ENCODE measurements at regions not wholly inside any gene's neighbourhood (a gene's known extent, or its start where the extent isn't known, plus 50 kb on each side); places are given as distances from the start of the nearest gene placed in this dataset.
A peak's percentile ranks its signal among the peaks of the same experiment; 100 is the strongest.

DNA sequence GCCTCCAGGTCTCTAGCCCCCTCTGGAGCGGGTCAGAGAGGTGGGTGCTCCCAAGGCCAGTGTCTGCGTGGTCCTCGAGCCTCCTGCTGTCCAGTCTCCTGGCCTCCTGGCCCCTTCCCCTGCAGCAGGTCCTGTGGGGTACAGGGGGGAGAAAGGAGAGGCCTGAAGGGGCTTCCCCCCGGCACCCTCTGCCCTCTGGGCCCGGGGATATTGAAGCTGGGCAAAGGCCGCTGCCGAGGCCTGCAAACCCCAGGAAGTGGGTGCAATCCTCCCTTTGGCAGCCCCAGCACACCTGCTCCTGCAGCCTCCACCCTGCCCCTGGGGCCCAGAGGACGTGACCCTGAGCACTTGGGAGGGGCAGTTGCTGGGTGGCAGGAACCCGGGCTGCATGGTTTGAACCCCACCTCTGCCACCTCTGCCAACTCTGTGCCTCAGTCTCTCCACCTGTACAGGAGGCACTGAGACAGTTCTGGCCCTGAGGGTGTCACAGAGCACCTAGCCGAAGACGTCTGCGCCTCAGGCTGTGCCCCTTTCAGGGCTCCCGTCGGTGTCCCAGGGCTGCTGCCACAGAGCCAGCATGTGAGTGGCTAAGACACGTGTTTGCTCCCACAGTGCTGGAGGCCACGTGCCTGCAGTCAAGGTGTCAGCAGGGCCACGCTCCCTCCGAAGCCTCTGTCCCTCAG, 59.1 kb upstream of the INPP5A start:
- Mint-ChIP-seq H3K27me3 (peaks cover 0 to 17% (median 4%) of the 10 kb centered on the region in 5 donors), H3K9me3 (no peaks in the 10 kb centered on the region), H3K4me3 (no peak overlapping the region), H3K36me3 (no peaks in the 10 kb centered on the region), H3K4me1 (peaks cover 0 to 5% (median 0%) of the 10 kb centered on the region in 4 donors), H3K27ac (no peak overlapping the region)
- POLR2A ChIA-PET = no interaction called here
- DNase-seq (peak in 2 of 10 donors; percentile 0 to 35), ATAC-seq (no peak)

- H3K27ac Mint-ChIP-seq = no peak overlapping the region
- peaks cover 0 to 5% (median 0%) of the 10 kb centered on the region in 4 donors for H3K4me1 Mint-ChIP-seq
- ATAC-seq = no peak
- POLR2A ChIA-PET = no interaction called here
- no peak overlapping the region for H3K4me3 Mint-ChIP-seq
- no peaks in the 10 kb centered on the region for H3K9me3 Mint-ChIP-seq
- DNase-seq = peak in 1 of 10 donors; percentile 10
- no peaks in the 10 kb centered on the region for H3K36me3 Mint-ChIP-seq
- H3K27me3 Mint-ChIP-seq = peaks cover 0 to 14% (median 4%) of the 10 kb centered on the region in 5 donors
These were observed 58.5 kb upstream of the INPP5A start for GRCh38 chr10:132479024-132479602.

GRCh38 chr10:132479603-132480221, 57.9 kb upstream of the INPP5A start:
- no peaks in the 10 kb centered on the region for H3K9me3 Mint-ChIP-seq
- no peaks in the 10 kb centered on the region for H3K36me3 Mint-ChIP-seq
- H3K4me1 Mint-ChIP-seq = peaks cover 0 to 5% (median 0%) of the 10 kb centered on the region in 4 donors
- POLR2A ChIA-PET = no interaction called here
- no peak overlapping the region for H3K27ac Mint-ChIP-seq
- peaks cover 0 to 14% (median 3%) of the 10 kb centered on the region in 5 donors for H3K27me3 Mint-ChIP-seq
- H3K4me3 Mint-ChIP-seq = no peak overlapping the region
- no peak for ATAC-seq
- DNase-seq = peak in 1 of 10 donors; percentile 18

- Mint-ChIP-seq H3K9me3 (no peaks in the 10 kb centered on the region), H3K27ac (no peak overlapping the region), H3K4me1 (peaks cover 0 to 5% (median 0%) of the 10 kb centered on the region in 4 donors), H3K27me3 (peaks cover 0 to 14% (median 3%) of the 10 kb centered on the region in 5 donors), H3K4me3 (no peak overlapping the region), H3K36me3 (no peaks in the 10 kb centered on the region)
- DNase-seq (peak in 1 of 10 donors; percentile 38), ATAC-seq (no peak)
- POLR2A ChIA-PET = no interaction called here
These were observed 57.2 kb upstream of the INPP5A start for GRCh38 chr10:132480356-132480755.

DNA sequence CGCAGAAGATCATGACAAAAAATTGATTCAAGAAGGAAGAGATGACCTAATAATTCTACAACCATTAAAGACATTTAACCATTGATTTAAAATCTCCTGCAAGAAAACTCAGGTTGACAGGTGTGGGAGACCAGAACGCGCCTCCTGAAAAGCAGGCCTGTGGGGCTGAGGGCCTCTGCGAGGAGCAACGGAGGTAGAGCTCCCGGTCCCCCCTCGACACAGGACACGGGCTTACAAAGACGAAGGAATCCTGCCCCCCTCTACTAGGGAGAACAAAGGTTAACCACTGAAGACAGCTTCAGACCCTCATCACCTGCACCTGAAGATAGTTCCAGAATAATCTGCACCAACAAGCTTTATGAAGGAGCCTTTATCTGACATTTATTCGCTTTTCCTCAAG, 55.9 kb upstream of the INPP5A start:
- peaks cover 0 to 14% (median 3%) of the 10 kb centered on the region in 5 donors for H3K27me3 Mint-ChIP-seq
- H3K4me3 Mint-ChIP-seq = no peak overlapping the region
- H3K36me3 Mint-ChIP-seq = no peaks in the 10 kb centered on the region
- ATAC-seq (no peak), DNase-seq (peak in 1 of 10 donors; percentile 2)
- POLR2A ChIA-PET = no interaction called here
- no peaks in the 10 kb centered on the region for H3K9me3 Mint-ChIP-seq
- peaks cover 0 to 5% (median 0%) of the 10 kb centered on the region in 4 donors for H3K4me1 Mint-ChIP-seq
- no peak overlapping the region for H3K27ac Mint-ChIP-seq

GRCh38 chr10:132482090-132482800, 55.3 kb upstream of the INPP5A start:
- no peaks in the 10 kb centered on the region for H3K9me3 Mint-ChIP-seq
- DNase-seq (peak in 1 of 10 donors; percentile 10), ATAC-seq (no peak)
- no peak overlapping the region for H3K27ac Mint-ChIP-seq
- H3K36me3 Mint-ChIP-seq = no peaks in the 10 kb centered on the region
- no peak overlapping the region for H3K4me3 Mint-ChIP-seq
- POLR2A ChIA-PET = no interaction called here
- peaks cover 0 to 5% (median 0%) of the 10 kb centered on the region in 4 donors for H3K4me1 Mint-ChIP-seq
- H3K27me3 Mint-ChIP-seq = peaks cover 0 to 14% (median 3%) of the 10 kb centered on the region in 5 donors

GRCh38 chr10:132483394-132483793, 54.2 kb upstream of the INPP5A start:
- Mint-ChIP-seq H3K27me3 (peaks cover 0 to 14% (median 3%) of the 10 kb centered on the region in 5 donors), H3K9me3 (no peaks in the 10 kb centered on the region), H3K36me3 (no peaks in the 10 kb centered on the region), H3K4me1 (peaks cover 0 to 5% (median 0%) of the 10 kb centered on the region in 4 donors), H3K27ac (no peak overlapping the region), H3K4me3 (no peak overlapping the region)
- ATAC-seq = no peak
- POLR2A ChIA-PET = no interaction called here
- DNase-seq = no peak

- Mint-ChIP-seq H3K9me3 (no peaks in the 10 kb centered on the region), H3K36me3 (no peaks in the 10 kb centered on the region), H3K27ac (no peak overlapping the region), H3K27me3 (peaks cover 0 to 13% (median 3%) of the 10 kb centered on the region in 5 donors), H3K4me3 (no peak overlapping the region), H3K4me1 (peaks cover 0 to 5% (median 0%) of the 10 kb centered on the region in 4 donors)
- DNase-seq (peak in 1 of 10 donors; percentile 32), ATAC-seq (no peak)
- POLR2A ChIA-PET = no interaction called here
These were observed 52.7 kb upstream of the INPP5A start for GRCh38 chr10:132484922-132485321.

GRCh38 chr10:132485391-132485790, 52.2 kb upstream of the INPP5A start:
- no peak overlapping the region for H3K4me3 Mint-ChIP-seq
- DNase-seq (peak in 1 of 10 donors; percentile 4), ATAC-seq (no peak)
- H3K9me3 Mint-ChIP-seq = no peaks in the 10 kb centered on the region
- H3K36me3 Mint-ChIP-seq = no peaks in the 10 kb centered on the region
- POLR2A ChIA-PET = no interaction called here
- H3K27me3 Mint-ChIP-seq = peaks cover 0 to 9% (median 3%) of the 10 kb centered on the region in 5 donors
- no peak overlapping the region for H3K27ac Mint-ChIP-seq
- H3K4me1 Mint-ChIP-seq = peaks cover 0 to 2% (median 0%) of the 10 kb centered on the region in 4 donors

- peaks cover 0 to 5% (median 0%) of the 10 kb centered on the region in 5 donors for H3K27me3 Mint-ChIP-seq
- no peaks in the 10 kb centered on the region for H3K36me3 Mint-ChIP-seq
- no peak overlapping the region for H3K27ac Mint-ChIP-seq
- no peaks in the 10 kb centered on the region for H3K9me3 Mint-ChIP-seq
- H3K4me1 Mint-ChIP-seq = peaks cover 0 to 2% (median 0%) of the 10 kb centered on the region in 4 donors
- ATAC-seq = no peak
- no peak overlapping the region for H3K4me3 Mint-ChIP-seq
- POLR2A ChIA-PET = no interaction called here
- DNase-seq = peak in 1 of 10 donors; percentile 45
These were observed 51.0 kb upstream of the INPP5A start for GRCh38 chr10:132486539-132487121.

DNA sequence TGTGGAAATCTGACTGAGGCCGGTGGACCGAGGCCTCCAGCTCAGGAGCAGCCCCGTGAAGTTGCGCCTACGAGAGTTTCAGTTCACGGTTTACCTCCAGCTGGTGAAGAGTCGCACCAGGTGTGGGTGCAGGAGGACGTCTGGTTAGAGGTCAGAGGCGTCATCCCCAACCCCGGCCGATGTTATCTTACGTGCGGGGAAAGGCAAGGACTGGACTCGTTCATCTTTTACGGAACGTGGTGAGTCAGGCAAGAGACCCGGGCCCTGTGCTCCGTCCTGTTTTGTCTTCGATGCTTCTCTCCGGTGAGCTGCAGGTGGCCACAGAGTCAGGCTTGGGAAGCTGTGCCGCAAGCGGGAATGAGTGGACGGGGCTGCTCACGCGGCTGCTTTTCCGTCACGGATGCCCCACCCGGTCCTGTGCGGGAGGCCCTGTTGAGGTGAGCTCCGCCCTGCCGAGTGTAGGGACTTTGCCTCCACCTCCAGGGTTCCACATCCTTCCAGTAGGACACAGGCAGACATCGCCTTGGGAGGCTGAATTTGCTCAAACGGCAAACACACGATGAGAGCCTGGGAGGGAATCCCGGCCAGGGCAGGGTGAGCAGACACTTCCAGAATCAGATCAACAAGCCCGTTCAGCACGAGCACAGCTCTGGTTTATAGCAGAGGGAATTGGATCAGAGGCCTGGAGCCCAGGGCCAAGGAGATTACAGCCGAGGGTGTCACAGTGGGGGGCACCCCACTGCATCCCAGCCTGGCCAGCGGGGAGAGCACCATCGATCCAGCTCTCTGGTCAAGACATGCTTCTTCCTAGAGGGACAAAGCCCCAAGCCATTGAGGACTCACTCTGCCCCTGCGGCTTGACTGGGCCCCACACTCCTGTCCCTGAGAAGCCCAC, 50.1 kb upstream of the INPP5A start:
- Mint-ChIP-seq H3K27me3 (peaks cover 0 to 1% (median 0%) of the 10 kb centered on the region in 5 donors), H3K36me3 (no peaks in the 10 kb centered on the region), H3K4me1 (no peaks in the 10 kb centered on the region), H3K9me3 (no peaks in the 10 kb centered on the region), H3K27ac (no peak overlapping the region), H3K4me3 (no peak overlapping the region)
- POLR2A ChIA-PET = interaction anchor here (0.6 kb wide), 1 partner anchor 134 kb away, joined by 4 read pairs; no protein-coding TSS in a partner anchor
- DNase-seq (no peak), ATAC-seq (no peak)

All from naive thymus-derived CD8-positive, alpha-beta T cell (primary cell).